Liver (tissue), 8 donors: ENCODE measurements at regions not wholly inside any gene's neighbourhood (a gene's known extent, or its start where the extent isn't known, plus 50 kb on each side); places are given as distances from the start of the nearest gene placed in this dataset.
"Not testable (repeated sequence)": the region's sequence is repeated elsewhere in the genome, so short reads cannot be mapped to it uniquely, and the experiment has no call there.

Experiments used
- DNase-seq: peaks from one replicate; pipeline ENCODE4 v3.0.0-alpha.2; 2017; ENCODE audit warnings: low spot score
- H3K27ac ChIP-seq, 2 donors: one replicate each; pipeline ENCODE4 v1.7.0; 2013; ENCODE audit warnings: inconsistent platforms in 2 of 2, low read length in 2 of 2, control low read depth in 1 of 2, low read depth in 1 of 2, mild to moderate bottlenecking in 1 of 2
- H3K27me3 ChIP-seq, 4 donors: one replicate each; pipeline versions ENCODE4 v1.6.1 to v1.7.0; 2013; ENCODE audit warnings: low read length in 3 of 4, inconsistent platforms in 1 of 4, mild to moderate bottlenecking in 1 of 4, moderate library complexity in 1 of 4; ENCODE audit not compliant: control insufficient read depth in 4 of 4, insufficient read depth in 4 of 4
- H3K36me3 ChIP-seq, 4 donors: one replicate each; pipeline versions ENCODE4 v1.6.1 to v1.7.0; 2013; ENCODE audit warnings: low read length in 3 of 4, mild to moderate bottlenecking in 3 of 4, low read depth in 1 of 4, moderate library complexity in 1 of 4; ENCODE audit not compliant: control insufficient read depth in 4 of 4, insufficient read depth in 3 of 4
- H3K4me1 ChIP-seq, 4 donors: one replicate each; pipeline versions ENCODE4 v1.6.1 to v1.7.0; 2013; ENCODE audit warnings: low read length in 3 of 4, mild to moderate bottlenecking in 3 of 4, moderate library complexity in 1 of 4; ENCODE audit not compliant: control insufficient read depth in 4 of 4, insufficient read depth in 4 of 4
- H3K4me3 ChIP-seq, 3 donors: one replicate each; pipeline versions ENCODE4 v1.6.1 to v1.7.0; 2013; ENCODE audit warnings: low read length in 3 of 3, control low read depth in 1 of 3, low read depth in 1 of 3, mild to moderate bottlenecking in 1 of 3
- H3K9ac ChIP-seq, 2 donors: one replicate each; pipeline ENCODE4 v1.7.0; 2013; ENCODE audit warnings: low read length in 2 of 2, mild to moderate bottlenecking in 2 of 2, moderate library complexity in 2 of 2, control low read depth in 1 of 2, low read depth in 1 of 2
- H3K9me3 ChIP-seq, 4 donors: one replicate each; pipeline versions ENCODE4 v1.6.1 to v1.7.0; 2013; ENCODE audit warnings: low read length in 3 of 4; ENCODE audit not compliant: control insufficient read depth in 4 of 4
- EGR1 ChIP-seq, 2 donors: IDR thresholded peaks; 2 replicates each; pipeline ENCODE4 v1.6.1; 2016 to 2018; ENCODE audit warnings: antibody characterized with exemption in 2 of 2, low read depth in 2 of 2
- FOXA1 ChIP-seq: IDR thresholded peaks from 2 replicates; pipeline ENCODE4 v1.6.1; 2016; ENCODE audit warnings: antibody characterized with exemption
- FOXA2 ChIP-seq: IDR thresholded peaks from 2 replicates; pipeline ENCODE4 v1.6.1; 2016; ENCODE audit warnings: antibody characterized with exemption
- GABPA ChIP-seq, 2 donors: IDR thresholded peaks in 1 of 2; conservative IDR thresholded peaks in 1 of 2; 2 replicates each; pipeline ENCODE4 v1.6.1; 2016; ENCODE audit warnings: antibody characterized with exemption in 2 of 2, mild to moderate bottlenecking in 1 of 2, moderate library complexity in 1 of 2
- HNF4A ChIP-seq, 2 donors: conservative IDR thresholded peaks; 2 replicates each; pipeline ENCODE4 v1.6.1; 2016; ENCODE audit warnings: antibody characterized with exemption in 2 of 2, mild to moderate bottlenecking in 2 of 2
- HNF4G ChIP-seq: IDR thresholded peaks from 2 replicates; pipeline ENCODE4 v1.6.1; 2016; ENCODE audit warnings: antibody characterized with exemption
- JUND ChIP-seq, 2 donors: IDR thresholded peaks; 2 replicates each; pipeline ENCODE4 v1.6.1; 2016; ENCODE audit warnings: antibody characterized with exemption in 2 of 2
- NR2F2 ChIP-seq: IDR thresholded peaks from 2 replicates; pipeline ENCODE4 v1.6.1; 2016; ENCODE audit warnings: antibody characterized with exemption
- RAD21 ChIP-seq, 2 donors: IDR thresholded peaks; 2 replicates each; pipeline ENCODE4 v1.6.1; 2016; ENCODE audit warnings: antibody characterized with exemption in 2 of 2, mild to moderate bottlenecking in 2 of 2
- RXRA ChIP-seq, 2 donors: IDR thresholded peaks; 2 replicates each; pipeline ENCODE4 v1.6.1; 2017 to 2018; ENCODE audit warnings: antibody characterized with exemption in 2 of 2, mild to moderate bottlenecking in 1 of 2
- SP1 ChIP-seq: IDR thresholded peaks from 2 replicates; pipeline ENCODE4 v1.6.1; 2018; ENCODE audit warnings: antibody characterized with exemption, mild to moderate bottlenecking
- TAF1 ChIP-seq: conservative IDR thresholded peaks from 2 replicates; pipeline ENCODE4 v1.6.1; 2016; ENCODE audit warnings: antibody characterized with exemption, mild to moderate bottlenecking
- YY1 ChIP-seq: IDR thresholded peaks from 2 replicates; pipeline ENCODE4 v1.6.1; 2016; ENCODE audit warnings: antibody characterized with exemption, mild to moderate bottlenecking
- WGBS: extraction: QIAGEN DNeasy Blood & Tissue Kit; methylation state at CpG from one replicate; pipeline ENCODE4 v1.1.7; 2013; 5-methylcytosine and 5-hydroxymethylcytosine counted together
- TF ChIP-seq, protein P1 (sequence below): IDR thresholded peaks from 2 replicates; pipeline ENCODE4 v1.6.1; 2016; ENCODE audit warnings: antibody characterized with exemption
- TF ChIP-seq, protein P2 (sequence below): fragments of 150-350 bp; IDR thresholded peaks from 2 replicates; pipeline ENCODE4 v1.5.1; 2017; ENCODE audit warnings: improper control_type of control experiment, low read depth, low read length; ENCODE audit not compliant: missing input control
- TF ChIP-seq, protein P3 (sequence below): IDR thresholded peaks from 2 replicates; pipeline ENCODE4 v1.6.1; 2016; ENCODE audit warnings: antibody characterized with exemption
- TF ChIP-seq, protein P4 (sequence below): IDR thresholded peaks from 2 replicates; pipeline ENCODE4 v1.6.1; 2016; ENCODE audit warnings: antibody characterized with exemption, mild to moderate bottlenecking
- TF ChIP-seq, protein P5 (sequence below): IDR thresholded peaks from 2 replicates; pipeline ENCODE4 v1.6.1; 2016; ENCODE audit warnings: antibody characterized with exemption
- donor health status: healthy.
- donor health status: healthy.
- donor health status: healthy.
- donor health status: healthy.
- donor health status: healthy.

DNA sequence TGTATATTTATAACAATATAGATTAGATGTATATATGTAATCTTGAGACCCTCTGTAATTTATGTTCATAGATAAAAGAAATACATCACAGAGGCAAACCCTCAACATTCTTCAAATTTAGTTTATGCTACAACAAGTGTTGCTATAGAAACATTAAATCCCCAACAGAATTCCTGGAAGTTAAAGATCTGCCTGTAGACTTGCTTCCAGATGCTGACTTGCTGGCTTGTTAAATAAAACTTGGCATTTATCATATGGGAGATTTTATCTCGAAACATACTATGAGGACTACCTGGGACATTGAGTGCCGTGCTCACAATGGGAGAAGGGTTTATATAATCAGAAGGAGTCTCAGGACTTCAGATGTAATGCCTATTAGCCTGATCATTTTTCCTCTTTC lies 136.3 kb upstream of the PLXNC1 start:
- Histone ChIP-seq H3K9me3 (peaks cover 0 to 7% (median 2%) of the 10 kb centered on the region in 4 donors), H3K36me3 (no peaks in the 10 kb centered on the region), H3K9ac (no peak overlapping the region), H3K27me3 (no peaks in the 10 kb centered on the region), H3K4me1 (no peaks in the 10 kb centered on the region), H3K4me3 (no peak overlapping the region), H3K27ac (no peak overlapping the region)
- DNase-seq: no peak
- TF ChIP-seq TAF1: no peak
- no peak for TF ChIP-seq HNF4G
- no peak for TF ChIP-seq JUND (IDR thresholded peaks at IDR 0.05)
- TF ChIP-seq, protein P1, sequence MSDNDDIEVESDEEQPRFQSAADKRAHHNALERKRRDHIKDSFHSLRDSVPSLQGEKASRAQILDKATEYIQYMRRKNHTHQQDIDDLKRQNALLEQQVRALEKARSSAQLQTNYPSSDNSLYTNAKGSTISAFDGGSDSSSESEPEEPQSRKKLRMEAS: no peak
- TF ChIP-seq GABPA (IDR thresholded peaks at IDR 0.05 in 1 of 2, conservative IDR thresholded peaks at IDR 0.05 in 1 of 2): no peak
- TF ChIP-seq RXRA (IDR thresholded peaks at IDR 0.05): no peak
- no peak for TF ChIP-seq NR2F2
- no peak for TF ChIP-seq YY1
- TF ChIP-seq, protein P2, sequence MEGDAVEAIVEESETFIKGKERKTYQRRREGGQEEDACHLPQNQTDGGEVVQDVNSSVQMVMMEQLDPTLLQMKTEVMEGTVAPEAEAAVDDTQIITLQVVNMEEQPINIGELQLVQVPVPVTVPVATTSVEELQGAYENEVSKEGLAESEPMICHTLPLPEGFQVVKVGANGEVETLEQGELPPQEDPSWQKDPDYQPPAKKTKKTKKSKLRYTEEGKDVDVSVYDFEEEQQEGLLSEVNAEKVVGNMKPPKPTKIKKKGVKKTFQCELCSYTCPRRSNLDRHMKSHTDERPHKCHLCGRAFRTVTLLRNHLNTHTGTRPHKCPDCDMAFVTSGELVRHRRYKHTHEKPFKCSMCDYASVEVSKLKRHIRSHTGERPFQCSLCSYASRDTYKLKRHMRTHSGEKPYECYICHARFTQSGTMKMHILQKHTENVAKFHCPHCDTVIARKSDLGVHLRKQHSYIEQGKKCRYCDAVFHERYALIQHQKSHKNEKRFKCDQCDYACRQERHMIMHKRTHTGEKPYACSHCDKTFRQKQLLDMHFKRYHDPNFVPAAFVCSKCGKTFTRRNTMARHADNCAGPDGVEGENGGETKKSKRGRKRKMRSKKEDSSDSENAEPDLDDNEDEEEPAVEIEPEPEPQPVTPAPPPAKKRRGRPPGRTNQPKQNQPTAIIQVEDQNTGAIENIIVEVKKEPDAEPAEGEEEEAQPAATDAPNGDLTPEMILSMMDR: no peak
- no peak for TF ChIP-seq HNF4A (conservative IDR thresholded peaks at IDR 0.05)
- no peak for TF ChIP-seq RAD21 (IDR thresholded peaks at IDR 0.05)
- TF ChIP-seq SP1: no peak
- no peak for TF ChIP-seq FOXA2
- no peak for TF ChIP-seq FOXA1
- TF ChIP-seq, protein P3, sequence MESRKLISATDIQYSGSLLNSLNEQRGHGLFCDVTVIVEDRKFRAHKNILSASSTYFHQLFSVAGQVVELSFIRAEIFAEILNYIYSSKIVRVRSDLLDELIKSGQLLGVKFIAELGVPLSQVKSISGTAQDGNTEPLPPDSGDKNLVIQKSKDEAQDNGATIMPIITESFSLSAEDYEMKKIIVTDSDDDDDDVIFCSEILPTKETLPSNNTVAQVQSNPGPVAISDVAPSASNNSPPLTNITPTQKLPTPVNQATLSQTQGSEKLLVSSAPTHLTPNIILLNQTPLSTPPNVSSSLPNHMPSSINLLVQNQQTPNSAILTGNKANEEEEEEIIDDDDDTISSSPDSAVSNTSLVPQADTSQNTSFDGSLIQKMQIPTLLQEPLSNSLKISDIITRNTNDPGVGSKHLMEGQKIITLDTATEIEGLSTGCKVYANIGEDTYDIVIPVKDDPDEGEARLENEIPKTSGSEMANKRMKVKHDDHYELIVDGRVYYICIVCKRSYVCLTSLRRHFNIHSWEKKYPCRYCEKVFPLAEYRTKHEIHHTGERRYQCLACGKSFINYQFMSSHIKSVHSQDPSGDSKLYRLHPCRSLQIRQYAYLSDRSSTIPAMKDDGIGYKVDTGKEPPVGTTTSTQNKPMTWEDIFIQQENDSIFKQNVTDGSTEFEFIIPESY: no peak
- TF ChIP-seq, protein P4, sequence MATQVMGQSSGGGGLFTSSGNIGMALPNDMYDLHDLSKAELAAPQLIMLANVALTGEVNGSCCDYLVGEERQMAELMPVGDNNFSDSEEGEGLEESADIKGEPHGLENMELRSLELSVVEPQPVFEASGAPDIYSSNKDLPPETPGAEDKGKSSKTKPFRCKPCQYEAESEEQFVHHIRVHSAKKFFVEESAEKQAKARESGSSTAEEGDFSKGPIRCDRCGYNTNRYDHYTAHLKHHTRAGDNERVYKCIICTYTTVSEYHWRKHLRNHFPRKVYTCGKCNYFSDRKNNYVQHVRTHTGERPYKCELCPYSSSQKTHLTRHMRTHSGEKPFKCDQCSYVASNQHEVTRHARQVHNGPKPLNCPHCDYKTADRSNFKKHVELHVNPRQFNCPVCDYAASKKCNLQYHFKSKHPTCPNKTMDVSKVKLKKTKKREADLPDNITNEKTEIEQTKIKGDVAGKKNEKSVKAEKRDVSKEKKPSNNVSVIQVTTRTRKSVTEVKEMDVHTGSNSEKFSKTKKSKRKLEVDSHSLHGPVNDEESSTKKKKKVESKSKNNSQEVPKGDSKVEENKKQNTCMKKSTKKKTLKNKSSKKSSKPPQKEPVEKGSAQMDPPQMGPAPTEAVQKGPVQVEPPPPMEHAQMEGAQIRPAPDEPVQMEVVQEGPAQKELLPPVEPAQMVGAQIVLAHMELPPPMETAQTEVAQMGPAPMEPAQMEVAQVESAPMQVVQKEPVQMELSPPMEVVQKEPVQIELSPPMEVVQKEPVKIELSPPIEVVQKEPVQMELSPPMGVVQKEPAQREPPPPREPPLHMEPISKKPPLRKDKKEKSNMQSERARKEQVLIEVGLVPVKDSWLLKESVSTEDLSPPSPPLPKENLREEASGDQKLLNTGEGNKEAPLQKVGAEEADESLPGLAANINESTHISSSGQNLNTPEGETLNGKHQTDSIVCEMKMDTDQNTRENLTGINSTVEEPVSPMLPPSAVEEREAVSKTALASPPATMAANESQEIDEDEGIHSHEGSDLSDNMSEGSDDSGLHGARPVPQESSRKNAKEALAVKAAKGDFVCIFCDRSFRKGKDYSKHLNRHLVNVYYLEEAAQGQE: no peak
- WGBS: 89% methylated on average over 2 of the region's 2 CpGs

GRCh38 chr12:94012590-94012989 lies 135.8 kb upstream of the PLXNC1 start:
- H3K9me3 ChIP-seq: peaks cover 0 to 12% (median 6%) of the 10 kb centered on the region in 4 donors
- no peak overlapping the region for H3K9ac ChIP-seq
- DNase-seq: no peak
- no peaks in the 10 kb centered on the region for H3K36me3 ChIP-seq
- no peak overlapping the region for H3K4me3 ChIP-seq
- TF ChIP-seq RXRA (IDR thresholded peaks at IDR 0.05) (no peak), HNF4G (no peak), JUND (IDR thresholded peaks at IDR 0.05) (no peak), NR2F2 (no peak), EGR1 (IDR thresholded peaks at IDR 0.05; ENCODE audit: low read depth in 2 of 2) (no peak), RAD21 (IDR thresholded peaks at IDR 0.05) (no peak), SP1 (no peak), TAF1 (no peak), FOXA2 (no peak), YY1 (no peak), HNF4A (conservative IDR thresholded peaks at IDR 0.05) (no peak), FOXA1 (no peak)
- TF ChIP-seq, protein P4: no peak
- TF ChIP-seq, protein P5, sequence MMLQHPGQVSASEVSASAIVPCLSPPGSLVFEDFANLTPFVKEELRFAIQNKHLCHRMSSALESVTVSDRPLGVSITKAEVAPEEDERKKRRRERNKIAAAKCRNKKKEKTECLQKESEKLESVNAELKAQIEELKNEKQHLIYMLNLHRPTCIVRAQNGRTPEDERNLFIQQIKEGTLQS: no peak
- 44% methylated on average over 1 of the region's 1 CpG for WGBS
- no peak overlapping the region for H3K27ac ChIP-seq
- no peaks in the 10 kb centered on the region for H3K27me3 ChIP-seq
- no peaks in the 10 kb centered on the region for H3K4me1 ChIP-seq

DNA sequence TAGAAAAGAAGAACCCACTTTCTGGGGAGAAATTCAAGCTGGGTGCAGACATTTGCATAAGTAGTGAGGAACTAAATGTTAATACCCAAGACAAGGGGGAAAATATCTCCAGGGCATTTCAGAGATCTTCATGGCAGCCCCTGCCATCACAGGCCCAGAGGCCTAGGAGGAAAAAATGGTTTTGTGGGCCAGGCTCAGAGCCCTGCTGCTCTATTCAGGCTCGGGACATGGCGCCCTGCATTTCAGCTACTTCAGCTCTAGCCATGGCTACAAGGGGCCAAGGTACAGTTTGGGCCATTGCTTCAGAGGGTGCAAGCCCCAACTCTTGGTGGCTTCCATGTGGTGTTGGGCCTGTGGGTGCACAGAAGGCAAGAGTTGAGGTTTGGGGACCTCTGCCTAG lies 131.1 kb upstream of the PLXNC1 start:
- H3K4me3 ChIP-seq, H3K27me3 ChIP-seq, H3K27ac ChIP-seq, DNase-seq, H3K9ac ChIP-seq, H3K4me1 ChIP-seq, H3K36me3 ChIP-seq: not testable (repeated sequence)
- H3K9me3 ChIP-seq: peaks cover 0 to 16% (median 10%) of the 10 kb centered on the region in 4 donors
- WGBS: 99% methylated on average over 2 of the region's 2 CpGs
